ENCODE measurements at regions not wholly inside any gene's neighbourhood (a gene's known extent, or its start where the extent isn't known, plus 50 kb on each side); places are given as distances from the start of the nearest gene placed in this dataset.

GRCh38 chr16:79508294-79508693 is 92.2 kb downstream of the MAF start:
- Histone ChIP-seq H3K9me3 (ENCODE audit: low read length) (no peaks in the 10 kb centered on the region), H4K20me1 (ENCODE audit: insufficient read depth, low read depth, low read length) (no peaks in the 10 kb centered on the region), H3K36me3 (ENCODE audit: insufficient read depth, low read length) (no peaks in the 10 kb centered on the region), H3K27ac (ENCODE audit: low read length) (no peak overlapping the region), H3K9me2 (replicated peaks; ENCODE audit: insufficient read depth, low read length) (no peaks in the 10 kb centered on the region), H3K79me2 (ENCODE audit: low read length) (no peaks in the 10 kb centered on the region), H3K4me1 (ENCODE audit: low read length) (no peaks in the 10 kb centered on the region), H3K4me3 (ENCODE audit: low read length) (no peak overlapping the region), H3K9ac (ENCODE audit: low read length) (no peak overlapping the region), H3K27me3 (ENCODE audit: low read length) (no peaks in the 10 kb centered on the region), H2AFZ (ENCODE audit: low read length) (no peak overlapping the region), H3K4me2 (ENCODE audit: low read depth, low read length, poor library complexity, severe bottlenecking) (no peak overlapping the region)
- DNase-seq, result no peak

- no peak overlapping the region for H3K9ac ChIP-seq (ENCODE audit: low read length)
- no peaks in the 10 kb centered on the region for H3K9me3 ChIP-seq (ENCODE audit: low read length)
- H3K4me1 ChIP-seq (ENCODE audit: low read length), result no peaks in the 10 kb centered on the region
- H3K79me2 ChIP-seq (ENCODE audit: low read length), result no peaks in the 10 kb centered on the region
- H4K20me1 ChIP-seq (ENCODE audit: insufficient read depth, low read depth, low read length), result no peaks in the 10 kb centered on the region
- no peaks in the 10 kb centered on the region for H3K27me3 ChIP-seq (ENCODE audit: low read length)
- H3K36me3 ChIP-seq (ENCODE audit: insufficient read depth, low read length), result no peaks in the 10 kb centered on the region
- no peak for DNase-seq
- no peak overlapping the region for H2AFZ ChIP-seq (ENCODE audit: low read length)
- no peak overlapping the region for H3K27ac ChIP-seq (ENCODE audit: low read length)
- H3K4me2 ChIP-seq (ENCODE audit: low read depth, low read length, poor library complexity, severe bottlenecking), result no peak overlapping the region
- H3K4me3 ChIP-seq (ENCODE audit: low read length), result no peak overlapping the region
- no peaks in the 10 kb centered on the region for H3K9me2 ChIP-seq (replicated peaks; ENCODE audit: insufficient read depth, low read length)
Observed at GRCh38 chr16:79505344-79505743, 95.2 kb downstream of the MAF start.

GRCh38 chr16:79503511-79503910 is 97.0 kb downstream of the MAF start:
- H3K9me3 ChIP-seq (ENCODE audit: low read length), result no peaks in the 10 kb centered on the region
- no peaks in the 10 kb centered on the region for H3K9me2 ChIP-seq (replicated peaks; ENCODE audit: insufficient read depth, low read length)
- H3K4me3 ChIP-seq (ENCODE audit: low read length), result no peak overlapping the region
- no peaks in the 10 kb centered on the region for H3K4me1 ChIP-seq (ENCODE audit: low read length)
- no peaks in the 10 kb centered on the region for H3K79me2 ChIP-seq (ENCODE audit: low read length)
- no peaks in the 10 kb centered on the region for H3K27me3 ChIP-seq (ENCODE audit: low read length)
- no peaks in the 10 kb centered on the region for H3K36me3 ChIP-seq (ENCODE audit: insufficient read depth, low read length)
- H4K20me1 ChIP-seq (ENCODE audit: insufficient read depth, low read depth, low read length), result no peaks in the 10 kb centered on the region
- H3K4me2 ChIP-seq (ENCODE audit: low read depth, low read length, poor library complexity, severe bottlenecking), result no peak overlapping the region
- no peak overlapping the region for H2AFZ ChIP-seq (ENCODE audit: low read length)
- no peak overlapping the region for H3K27ac ChIP-seq (ENCODE audit: low read length)
- no peak for DNase-seq
- H3K9ac ChIP-seq (ENCODE audit: low read length), result no peak overlapping the region

GRCh38 chr16:79501446-79501845 is 99.1 kb downstream of the MAF start:
- Histone ChIP-seq H3K27me3 (ENCODE audit: low read length) (no peaks in the 10 kb centered on the region), H3K27ac (ENCODE audit: low read length) (no peak overlapping the region), H3K4me2 (ENCODE audit: low read depth, low read length, poor library complexity, severe bottlenecking) (no peak overlapping the region), H3K79me2 (ENCODE audit: low read length) (no peaks in the 10 kb centered on the region), H3K4me3 (ENCODE audit: low read length) (no peak overlapping the region), H4K20me1 (ENCODE audit: insufficient read depth, low read depth, low read length) (no peaks in the 10 kb centered on the region), H3K9me2 (replicated peaks; ENCODE audit: insufficient read depth, low read length) (no peaks in the 10 kb centered on the region), H3K4me1 (ENCODE audit: low read length) (no peaks in the 10 kb centered on the region), H2AFZ (ENCODE audit: low read length) (no peak overlapping the region), H3K9me3 (ENCODE audit: low read length) (no peaks in the 10 kb centered on the region), H3K9ac (ENCODE audit: low read length) (no peak overlapping the region), H3K36me3 (ENCODE audit: insufficient read depth, low read length) (no peaks in the 10 kb centered on the region)
- no peak for DNase-seq

- no peaks in the 10 kb centered on the region for H4K20me1 ChIP-seq (ENCODE audit: insufficient read depth, low read depth, low read length)
- no peak overlapping the region for H3K27ac ChIP-seq (ENCODE audit: low read length)
- no peaks in the 10 kb centered on the region for H3K27me3 ChIP-seq (ENCODE audit: low read length)
- no peaks in the 10 kb centered on the region for H3K9me2 ChIP-seq (replicated peaks; ENCODE audit: insufficient read depth, low read length)
- no peaks in the 10 kb centered on the region for H3K4me1 ChIP-seq (ENCODE audit: low read length)
- no peak overlapping the region for H3K4me2 ChIP-seq (ENCODE audit: low read depth, low read length, poor library complexity, severe bottlenecking)
- no peak overlapping the region for H3K9ac ChIP-seq (ENCODE audit: low read length)
- DNase-seq, result no peak
- H3K4me3 ChIP-seq (ENCODE audit: low read length), result no peak overlapping the region
- H3K79me2 ChIP-seq (ENCODE audit: low read length), result no peaks in the 10 kb centered on the region
- no peaks in the 10 kb centered on the region for H3K36me3 ChIP-seq (ENCODE audit: insufficient read depth, low read length)
- H3K9me3 ChIP-seq (ENCODE audit: low read length), result no peaks in the 10 kb centered on the region
- H2AFZ ChIP-seq (ENCODE audit: low read length), result no peak overlapping the region
Observed at GRCh38 chr16:79500866-79501265, 99.7 kb downstream of the MAF start.

GRCh38 chr16:79500286-79500685 is 100.3 kb downstream of the MAF start:
- H3K9me3 ChIP-seq (ENCODE audit: low read length), result no peaks in the 10 kb centered on the region
- H4K20me1 ChIP-seq (ENCODE audit: insufficient read depth, low read depth, low read length), result no peaks in the 10 kb centered on the region
- no peak overlapping the region for H2AFZ ChIP-seq (ENCODE audit: low read length)
- no peaks in the 10 kb centered on the region for H3K9me2 ChIP-seq (replicated peaks; ENCODE audit: insufficient read depth, low read length)
- H3K27me3 ChIP-seq (ENCODE audit: low read length), result no peaks in the 10 kb centered on the region
- no peaks in the 10 kb centered on the region for H3K79me2 ChIP-seq (ENCODE audit: low read length)
- no peak overlapping the region for H3K27ac ChIP-seq (ENCODE audit: low read length)
- no peaks in the 10 kb centered on the region for H3K4me1 ChIP-seq (ENCODE audit: low read length)
- H3K4me3 ChIP-seq (ENCODE audit: low read length), result no peak overlapping the region
- no peak overlapping the region for H3K4me2 ChIP-seq (ENCODE audit: low read depth, low read length, poor library complexity, severe bottlenecking)
- H3K36me3 ChIP-seq (ENCODE audit: insufficient read depth, low read length), result no peaks in the 10 kb centered on the region
- no peak for DNase-seq
- H3K9ac ChIP-seq (ENCODE audit: low read length), result no peak overlapping the region

GRCh38 chr16:79498928-79499327 is 101.6 kb downstream of the MAF start:
- no peak overlapping the region for H3K4me3 ChIP-seq (ENCODE audit: low read length)
- H3K36me3 ChIP-seq (ENCODE audit: insufficient read depth, low read length), result no peaks in the 10 kb centered on the region
- no peaks in the 10 kb centered on the region for H4K20me1 ChIP-seq (ENCODE audit: insufficient read depth, low read depth, low read length)
- H3K4me2 ChIP-seq (ENCODE audit: low read depth, low read length, poor library complexity, severe bottlenecking), result no peak overlapping the region
- no peaks in the 10 kb centered on the region for H3K79me2 ChIP-seq (ENCODE audit: low read length)
- no peaks in the 10 kb centered on the region for H3K9me3 ChIP-seq (ENCODE audit: low read length)
- DNase-seq, result no peak
- H2AFZ ChIP-seq (ENCODE audit: low read length), result no peak overlapping the region
- H3K9ac ChIP-seq (ENCODE audit: low read length), result no peak overlapping the region
- no peaks in the 10 kb centered on the region for H3K9me2 ChIP-seq (replicated peaks; ENCODE audit: insufficient read depth, low read length)
- H3K4me1 ChIP-seq (ENCODE audit: low read length), result no peaks in the 10 kb centered on the region
- no peaks in the 10 kb centered on the region for H3K27me3 ChIP-seq (ENCODE audit: low read length)
- no peak overlapping the region for H3K27ac ChIP-seq (ENCODE audit: low read length)

GRCh38 chr16:79497606-79498350 is 102.8 kb downstream of the MAF start:
- H3K79me2 ChIP-seq (ENCODE audit: low read length), result no peaks in the 10 kb centered on the region
- no peaks in the 10 kb centered on the region for H3K27me3 ChIP-seq (ENCODE audit: low read length)
- no peaks in the 10 kb centered on the region for H3K9me3 ChIP-seq (ENCODE audit: low read length)
- H3K4me2 ChIP-seq (ENCODE audit: low read depth, low read length, poor library complexity, severe bottlenecking), result no peak overlapping the region
- no peaks in the 10 kb centered on the region for H4K20me1 ChIP-seq (ENCODE audit: insufficient read depth, low read depth, low read length)
- no peaks in the 10 kb centered on the region for H3K9me2 ChIP-seq (replicated peaks; ENCODE audit: insufficient read depth, low read length)
- no peak overlapping the region for H2AFZ ChIP-seq (ENCODE audit: low read length)
- no peak for DNase-seq
- H3K36me3 ChIP-seq (ENCODE audit: insufficient read depth, low read length), result no peaks in the 10 kb centered on the region
- no peaks in the 10 kb centered on the region for H3K4me1 ChIP-seq (ENCODE audit: low read length)
- no peak overlapping the region for H3K27ac ChIP-seq (ENCODE audit: low read length)
- no peak overlapping the region for H3K4me3 ChIP-seq (ENCODE audit: low read length)
- H3K9ac ChIP-seq (ENCODE audit: low read length), result no peak overlapping the region
